ENCODE measurements at regions not wholly inside any gene's neighbourhood (a gene's known extent, or its start where the extent isn't known, plus 50 kb on each side); places are given as distances from the start of the nearest gene placed in this dataset.
"Not testable (repeated sequence)": the region's sequence is repeated elsewhere in the genome, so short reads cannot be mapped to it uniquely, and the experiment has no call there.

GRCh38 chr5:174436750-174437149, 287.6 kb upstream of the MSX2 start:
- DNase-seq (ENCODE audit: low read depth in 3 of 3), result no peak

- DNase-seq (ENCODE audit: low read depth in 3 of 3), result no peak
Measured at GRCh38 chr5:174444479-174445188, 279.7 kb upstream of the MSX2 start.

GRCh38 chr5:174446446-174446845, 277.9 kb upstream of the MSX2 start:
- DNase-seq (ENCODE audit: low read depth in 3 of 3), result no peak

GRCh38 chr5:174446988-174447387, 277.4 kb upstream of the MSX2 start:
- DNase-seq (ENCODE audit: low read depth in 3 of 3), result no peak

- no peak for DNase-seq (ENCODE audit: low read depth in 3 of 3)
Measured at GRCh38 chr5:174448041-174448440, 276.3 kb upstream of the MSX2 start.

GRCh38 chr5:174448662-174449061, 275.7 kb upstream of the MSX2 start:
- DNase-seq (ENCODE audit: low read depth in 3 of 3), result no peak

- DNase-seq (ENCODE audit: low read depth in 3 of 3), result no peak
Measured at GRCh38 chr5:174453690-174454089, 270.7 kb upstream of the MSX2 start.

GRCh38 chr5:174454464-174454863, 269.9 kb upstream of the MSX2 start:
- DNase-seq (ENCODE audit: low read depth in 3 of 3), result no peak

- DNase-seq (ENCODE audit: low read depth in 3 of 3), result no peak
Measured at GRCh38 chr5:174454890-174455289, 269.5 kb upstream of the MSX2 start.

- DNase-seq (ENCODE audit: low read depth in 3 of 3), result no peak
Measured at GRCh38 chr5:174455301-174455700, 269.1 kb upstream of the MSX2 start.

- no peak for DNase-seq (ENCODE audit: low read depth in 3 of 3)
Measured at GRCh38 chr5:174457141-174457678, 267.2 kb upstream of the MSX2 start.

GRCh38 chr5:174459071-174459702, 265.2 kb upstream of the MSX2 start:
- DNase-seq (ENCODE audit: low read depth in 3 of 3), result no peak

GRCh38 chr5:174459832-174460448, 264.4 kb upstream of the MSX2 start:
- DNase-seq (ENCODE audit: low read depth in 3 of 3), result no peak

GRCh38 chr5:174462129-174462528, 262.3 kb upstream of the MSX2 start:
- no peak for DNase-seq (ENCODE audit: low read depth in 3 of 3)

- DNase-seq (ENCODE audit: low read depth in 3 of 3), result no peak
Measured at GRCh38 chr5:174464504-174465165, 259.7 kb upstream of the MSX2 start.

- not testable (repeated sequence) for DNase-seq (ENCODE audit: low read depth in 3 of 3)
Measured at GRCh38 chr5:174471528-174471927, 252.9 kb upstream of the MSX2 start.

- no peak for DNase-seq (ENCODE audit: low read depth in 3 of 3)
Measured at GRCh38 chr5:174472956-174473355, 251.4 kb upstream of the MSX2 start.

- not testable (repeated sequence) for DNase-seq (ENCODE audit: low read depth in 3 of 3)
Measured at GRCh38 chr5:174476001-174476400, 248.4 kb upstream of the MSX2 start.

- DNase-seq (ENCODE audit: low read depth in 3 of 3), result no peak
Measured at GRCh38 chr5:174479325-174479724, 245.1 kb upstream of the MSX2 start.

- no peak for DNase-seq (ENCODE audit: low read depth in 3 of 3)
Measured at GRCh38 chr5:174481737-174482136, 242.6 kb upstream of the MSX2 start.

- no peak for DNase-seq (ENCODE audit: low read depth in 3 of 3)
Measured at GRCh38 chr5:174482607-174483024, 241.8 kb upstream of the MSX2 start.

GRCh38 chr5:174483411-174483810, 241.0 kb upstream of the MSX2 start:
- DNase-seq (ENCODE audit: low read depth in 3 of 3), result no peak
